Mucosa of rectum (tissue), 2 donors: ENCODE measurements at regions not wholly inside any gene's neighbourhood (a gene's known extent, or its start where the extent isn't known, plus 50 kb on each side); places are given as distances from the start of the nearest gene placed in this dataset.

Experiments used
- H3K27ac ChIP-seq, 2 donors: one replicate each; pipeline ENCODE4 v1.7.0; 2013; ENCODE audit warnings: inconsistent platforms in 2 of 2, low read depth in 2 of 2, low read length in 2 of 2
- H3K27me3 ChIP-seq, 2 donors: one replicate each; pipeline ENCODE4 v1.7.0; 2013; ENCODE audit warnings: low read length in 2 of 2; ENCODE audit not compliant: control insufficient read depth in 2 of 2, insufficient read depth in 2 of 2
- H3K36me3 ChIP-seq, 2 donors: one replicate each; pipeline ENCODE4 v1.7.0; 2013; ENCODE audit warnings: low read length in 2 of 2; ENCODE audit not compliant: control insufficient read depth in 2 of 2, insufficient read depth in 2 of 2
- H3K4me1 ChIP-seq, 2 donors: one replicate each; pipeline ENCODE4 v1.7.0; 2013; ENCODE audit warnings: low read length in 2 of 2, mild to moderate bottlenecking in 1 of 2; ENCODE audit not compliant: control insufficient read depth in 2 of 2, insufficient read depth in 2 of 2
- H3K4me3 ChIP-seq, 2 donors: one replicate each; pipeline ENCODE4 v1.7.0; 2013; ENCODE audit warnings: low read length in 2 of 2
- H3K9ac ChIP-seq, 2 donors: one replicate each; pipeline ENCODE4 v1.7.0; 2013; ENCODE audit warnings: low read length in 2 of 2, low read depth in 1 of 2, mild to moderate bottlenecking in 1 of 2
- H3K9me3 ChIP-seq, 2 donors: one replicate each; pipeline ENCODE4 v1.7.0; 2013; ENCODE audit warnings: low read length in 2 of 2; ENCODE audit not compliant: control insufficient read depth in 2 of 2
- donor health status: healthy.
- donor health status: Normal muscosa, but diverticular disease.

DNA sequence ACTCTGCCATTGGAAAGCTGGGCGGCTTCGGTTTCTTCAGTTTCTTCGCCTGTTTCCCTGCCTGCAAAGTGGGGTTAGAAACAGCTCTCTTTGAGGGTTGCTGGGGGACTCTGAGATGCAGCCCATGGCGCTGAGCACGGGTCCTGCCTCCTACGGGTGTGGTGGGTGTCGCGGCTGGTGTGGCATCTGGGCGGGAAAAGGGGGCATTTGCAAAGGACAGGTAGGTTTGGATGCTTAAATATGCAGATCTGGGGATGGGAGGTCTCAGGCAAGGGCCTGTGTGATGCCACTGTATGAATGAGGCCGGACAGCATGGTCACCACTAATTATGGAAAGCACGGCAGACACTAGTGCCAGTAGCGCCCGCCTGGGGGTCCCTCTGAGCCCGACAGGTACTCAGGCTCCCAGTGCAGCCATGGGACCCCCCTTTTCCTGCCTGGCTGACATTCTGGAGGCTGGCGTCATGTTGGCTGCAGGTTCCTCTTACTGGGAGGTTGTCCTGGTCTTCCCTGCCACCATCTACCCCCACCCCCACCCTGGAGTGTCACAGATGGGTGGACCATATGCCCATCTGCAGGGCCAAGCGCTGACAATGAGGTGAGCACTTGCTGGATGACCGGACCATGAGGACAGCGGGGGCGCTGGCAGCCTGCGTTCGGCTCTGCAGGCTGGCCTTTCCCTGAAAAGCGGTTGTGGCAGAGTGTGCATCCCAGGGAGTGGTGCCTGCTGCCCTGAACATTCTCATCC is 237.7 kb downstream of the SEC14L1 start:
- Histone ChIP-seq H3K27me3 (no peaks in the 10 kb centered on the region), H3K4me3 (no peak overlapping the region), H3K4me1 (peaks cover 37 to 44% of the 10 kb centered on the region in 2 donors), H3K36me3 (no peaks in the 10 kb centered on the region), H3K27ac (no peak overlapping the region), H3K9ac (no peak overlapping the region), H3K9me3 (no peaks in the 10 kb centered on the region)

GRCh38 chr17:77379065-77379428 is 238.3 kb downstream of the SEC14L1 start:
- Histone ChIP-seq H3K4me1 (peaks cover 43 to 48% of the 10 kb centered on the region in 2 donors), H3K27ac (peak overlapping the region in 1 of 2 donors; percentile 32), H3K9ac (no peak overlapping the region), H3K4me3 (no peak overlapping the region), H3K27me3 (no peaks in the 10 kb centered on the region), H3K36me3 (no peaks in the 10 kb centered on the region), H3K9me3 (no peaks in the 10 kb centered on the region)

DNA sequence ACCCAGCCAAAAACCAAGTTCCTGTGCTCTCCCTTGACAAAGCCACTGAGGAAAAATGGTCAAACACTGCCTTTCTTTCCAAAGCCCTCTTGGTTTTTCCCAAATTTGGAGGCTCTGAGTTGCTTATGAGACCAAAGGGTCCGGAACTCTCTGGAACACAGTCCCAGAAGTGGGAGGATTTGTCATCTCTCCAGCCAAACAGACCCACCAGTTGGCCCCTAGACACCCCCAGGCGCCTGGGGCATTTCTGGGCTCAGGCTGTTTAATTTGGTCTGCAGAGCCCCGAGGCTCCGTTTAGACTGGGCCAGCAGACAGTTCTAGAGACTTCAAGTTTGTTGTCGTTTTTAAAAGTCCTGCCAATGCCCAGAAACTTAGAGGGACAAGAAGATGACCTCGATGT is 239.1 kb downstream of the SEC14L1 start:
- Histone ChIP-seq H3K4me3 (no peak overlapping the region), H3K4me1 (peaks cover 40 to 49% of the 10 kb centered on the region in 2 donors), H3K27me3 (no peaks in the 10 kb centered on the region), H3K9ac (no peak overlapping the region), H3K36me3 (no peaks in the 10 kb centered on the region), H3K27ac (peak overlapping the region in 1 of 2 donors; percentile 32), H3K9me3 (no peaks in the 10 kb centered on the region)

GRCh38 chr17:77380395-77381184 is 239.8 kb downstream of the SEC14L1 start:
- Histone ChIP-seq H3K36me3 (no peaks in the 10 kb centered on the region), H3K9me3 (no peaks in the 10 kb centered on the region), H3K27ac (peak overlapping the region in 1 of 2 donors; percentile 38), H3K4me3 (no peak overlapping the region), H3K27me3 (no peaks in the 10 kb centered on the region), H3K4me1 (peaks cover 40 to 46% of the 10 kb centered on the region in 2 donors), H3K9ac (no peak overlapping the region)

DNA sequence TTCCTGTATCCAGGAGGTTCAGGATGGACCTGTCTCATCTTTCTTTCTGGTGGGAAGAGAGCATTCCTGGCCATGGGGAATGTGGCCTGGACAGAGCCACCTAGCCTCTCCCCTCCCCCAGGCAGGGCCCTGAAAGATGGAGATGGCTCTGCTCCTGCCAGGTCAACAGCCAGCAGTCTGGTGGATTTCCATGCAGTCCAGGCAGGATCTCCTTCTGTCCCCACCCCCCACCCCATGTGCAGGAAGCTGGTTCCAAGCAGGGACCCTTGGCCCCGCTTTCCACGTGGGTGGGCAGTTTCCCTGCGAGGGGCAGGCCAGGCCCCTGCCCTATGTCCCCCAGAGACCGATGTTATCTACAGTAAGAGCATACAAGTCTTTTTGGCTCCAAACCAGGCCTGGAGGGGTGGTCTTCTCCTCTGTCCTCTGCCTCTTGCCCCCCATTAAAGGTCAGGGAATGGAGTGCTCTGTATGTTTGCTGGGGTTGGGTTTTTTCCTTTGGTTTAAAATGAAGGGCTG is 240.5 kb downstream of the SEC14L1 start:
- H3K9ac ChIP-seq, result no peak overlapping the region
- no peak overlapping the region for H3K4me3 ChIP-seq
- H3K36me3 ChIP-seq, result no peaks in the 10 kb centered on the region
- H3K27ac ChIP-seq, result no peak overlapping the region
- H3K27me3 ChIP-seq, result no peaks in the 10 kb centered on the region
- no peaks in the 10 kb centered on the region for H3K9me3 ChIP-seq
- peaks cover 41 to 49% of the 10 kb centered on the region in 2 donors for H3K4me1 ChIP-seq

GRCh38 chr17:77381731-77382130 is 241.0 kb downstream of the SEC14L1 start:
- Histone ChIP-seq H3K4me3 (no peak overlapping the region), H3K36me3 (no peaks in the 10 kb centered on the region), H3K27me3 (no peaks in the 10 kb centered on the region), H3K4me1 (peaks cover 46% of the 10 kb centered on the region in 2 donors), H3K9me3 (no peaks in the 10 kb centered on the region), H3K9ac (no peak overlapping the region), H3K27ac (no peak overlapping the region)

- H3K9me3 ChIP-seq, result no peaks in the 10 kb centered on the region
- H3K9ac ChIP-seq, result peak overlapping the region in 1 of 2 donors; percentile 16
- H3K27ac ChIP-seq, result peak overlapping the region in 1 of 2 donors; percentile 46
- no peak overlapping the region for H3K4me3 ChIP-seq
- H3K4me1 ChIP-seq, result peaks cover 44 to 49% of the 10 kb centered on the region in 2 donors
- no peaks in the 10 kb centered on the region for H3K36me3 ChIP-seq
- no peaks in the 10 kb centered on the region for H3K27me3 ChIP-seq
Observed at GRCh38 chr17:77382356-77382911, 241.7 kb downstream of the SEC14L1 start.

DNA sequence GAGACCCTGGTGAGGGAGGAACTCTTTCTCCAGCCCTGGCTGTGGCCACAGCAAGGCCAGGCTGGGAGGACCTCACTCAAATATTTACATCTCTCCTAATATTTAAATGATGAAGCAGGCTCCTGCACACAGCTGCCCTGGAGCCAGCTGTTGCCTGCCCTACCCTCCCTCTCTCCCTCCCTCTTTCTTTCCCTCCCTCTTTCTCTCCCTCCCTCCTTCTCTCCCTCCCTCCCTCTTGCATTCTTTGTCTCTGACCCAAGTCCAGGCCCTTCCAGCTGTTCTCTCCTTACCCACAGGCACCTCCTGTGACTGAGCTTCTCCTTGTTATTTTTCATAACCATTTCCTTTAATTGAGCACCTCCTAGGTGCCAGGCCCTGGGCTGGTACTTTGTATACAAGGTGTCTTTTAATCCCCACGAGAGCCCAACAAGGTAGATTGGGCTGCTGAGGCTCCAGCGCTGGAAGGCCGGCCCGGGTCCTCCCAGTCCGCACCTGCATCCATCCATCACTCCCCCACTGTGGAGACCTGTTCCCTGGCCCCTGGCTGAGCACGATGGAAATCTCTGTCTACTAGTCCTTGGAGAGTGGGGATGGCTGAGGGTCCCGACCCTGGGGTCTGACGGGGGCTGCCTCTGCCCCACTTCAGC is 242.3 kb downstream of the SEC14L1 start:
- peak overlapping the region in 1 of 2 donors; percentile 16 for H3K9ac ChIP-seq
- peaks cover 41 to 49% of the 10 kb centered on the region in 2 donors for H3K4me1 ChIP-seq

DNA sequence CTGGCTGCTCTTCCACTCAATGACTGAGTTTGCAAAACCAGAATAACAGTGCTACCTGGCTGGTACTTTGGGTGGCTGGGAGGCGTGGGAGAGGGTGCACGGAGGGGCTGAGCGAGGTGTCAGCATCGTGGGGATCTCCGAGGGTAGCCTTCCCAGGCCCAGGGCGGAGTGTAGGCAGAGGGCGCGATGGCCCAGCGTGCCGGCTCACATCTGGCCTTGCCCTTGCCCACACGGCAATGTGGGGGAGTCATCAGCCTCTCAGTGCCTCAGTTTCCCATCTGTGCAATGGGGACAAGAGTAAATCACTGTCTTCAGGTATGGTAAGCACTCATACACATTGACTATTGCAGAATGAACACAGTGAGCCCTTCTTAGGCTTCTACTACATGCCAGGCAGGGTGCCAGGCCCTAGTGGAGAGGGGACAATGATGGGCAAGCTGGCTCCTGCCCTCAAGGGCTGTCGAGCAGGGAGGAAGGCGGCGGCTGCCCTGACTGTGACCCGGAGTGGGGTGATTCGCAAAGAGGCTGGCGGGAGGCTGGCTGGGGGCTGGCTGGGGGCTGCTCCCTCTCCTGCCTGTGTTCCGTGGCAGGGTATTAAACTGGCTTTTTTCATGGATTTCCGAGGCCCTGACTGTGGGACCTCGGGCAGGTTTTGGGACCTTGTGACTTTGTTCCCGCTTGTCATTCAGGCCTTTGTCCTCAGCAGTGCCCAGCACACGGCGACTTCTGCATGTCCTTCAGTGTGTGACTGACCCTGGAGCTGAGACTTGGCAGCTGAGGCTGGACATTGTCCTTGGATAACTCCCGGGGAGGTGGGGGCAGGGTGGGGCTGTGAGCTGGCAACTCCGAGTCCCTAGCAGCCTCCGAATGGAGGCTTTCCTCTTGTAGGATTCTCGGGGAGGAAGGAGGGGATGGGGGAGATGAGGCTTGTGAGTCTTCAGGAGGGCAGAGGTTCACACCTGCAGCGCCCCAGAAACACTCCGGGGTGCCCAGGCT is 243.1 kb downstream of the SEC14L1 start:
- Histone ChIP-seq H3K9me3 (no peaks in the 10 kb centered on the region), H3K27ac (peak overlapping the region; percentile 37 to 46), H3K36me3 (no peaks in the 10 kb centered on the region), H3K4me3 (no peak overlapping the region), H3K4me1 (peaks cover 47 to 57% of the 10 kb centered on the region in 2 donors), H3K27me3 (no peaks in the 10 kb centered on the region), H3K9ac (no peak overlapping the region)

More for the DNA sequence above, 242.3 kb downstream of the SEC14L1 start:
- Histone ChIP-seq H3K27ac (peak overlapping the region; percentile 37 to 46), H3K9me3 (no peaks in the 10 kb centered on the region), H3K36me3 (no peaks in the 10 kb centered on the region), H3K27me3 (no peaks in the 10 kb centered on the region), H3K4me3 (no peak overlapping the region)
